ENCODE measurements at regions not wholly inside any gene's neighbourhood (a gene's known extent, or its start where the extent isn't known, plus 50 kb on each side); places are given as distances from the start of the nearest gene placed in this dataset.

- no peak for TF ChIP-seq CTCF (IDR thresholded peaks at IDR 0.05)
- H3K36me3 Mint-ChIP-seq (ENCODE audit: low read depth): peaks cover 2% of the 10 kb centered on the region
- H3K4me1 Mint-ChIP-seq (ENCODE audit: low read depth): peaks cover 6% of the 10 kb centered on the region
- no peak for DNase-seq (ENCODE audit: low spot score)
- no peak overlapping the region for H3K27ac Mint-ChIP-seq (ENCODE audit: unreplicated experiment)
- no peak overlapping the region for H3K4me3 Mint-ChIP-seq (ENCODE audit: unreplicated experiment)
- H3K27me3 Mint-ChIP-seq (ENCODE audit: low read depth): peaks cover 10% of the 10 kb centered on the region
- peaks cover 9% of the 10 kb centered on the region for H3K9me3 Mint-ChIP-seq (ENCODE audit: low read depth)
Measured at GRCh38 chr10:61319386-61320256, 133.6 kb downstream of the TMEM26 start.

GRCh38 chr10:61318429-61318828 is 134.8 kb downstream of the TMEM26 start:
- DNase-seq (ENCODE audit: low spot score): no peak
- Mint-ChIP-seq H3K9me3 (ENCODE audit: low read depth) (peaks cover 9% of the 10 kb centered on the region), H3K4me1 (ENCODE audit: low read depth) (peaks cover 8% of the 10 kb centered on the region), H3K27ac (ENCODE audit: unreplicated experiment) (no peak overlapping the region), H3K27me3 (ENCODE audit: low read depth) (peaks cover 7% of the 10 kb centered on the region), H3K4me3 (ENCODE audit: unreplicated experiment) (no peak overlapping the region), H3K36me3 (ENCODE audit: low read depth) (peaks cover 2% of the 10 kb centered on the region)
- TF ChIP-seq CTCF (IDR thresholded peaks at IDR 0.05): no peak

GRCh38 chr10:61317706-61318105 is 135.5 kb downstream of the TMEM26 start:
- no peak for DNase-seq (ENCODE audit: low spot score)
- Mint-ChIP-seq H3K4me1 (ENCODE audit: low read depth) (peaks cover 8% of the 10 kb centered on the region), H3K36me3 (ENCODE audit: low read depth) (peaks cover 2% of the 10 kb centered on the region), H3K9me3 (ENCODE audit: low read depth) (peaks cover 9% of the 10 kb centered on the region), H3K27me3 (ENCODE audit: low read depth) (peaks cover 6% of the 10 kb centered on the region), H3K4me3 (ENCODE audit: unreplicated experiment) (no peak overlapping the region), H3K27ac (ENCODE audit: unreplicated experiment) (no peak overlapping the region)
- TF ChIP-seq CTCF (IDR thresholded peaks at IDR 0.05): no peak

- H3K36me3 Mint-ChIP-seq (ENCODE audit: low read depth): peaks cover 2% of the 10 kb centered on the region
- no peak overlapping the region for H3K4me3 Mint-ChIP-seq (ENCODE audit: unreplicated experiment)
- peaks cover 8% of the 10 kb centered on the region for H3K4me1 Mint-ChIP-seq (ENCODE audit: low read depth)
- no peak for DNase-seq (ENCODE audit: low spot score)
- H3K9me3 Mint-ChIP-seq (ENCODE audit: low read depth): peaks cover 12% of the 10 kb centered on the region
- H3K27ac Mint-ChIP-seq (ENCODE audit: unreplicated experiment): no peak overlapping the region
- H3K27me3 Mint-ChIP-seq (ENCODE audit: low read depth): peaks cover 2% of the 10 kb centered on the region
- TF ChIP-seq CTCF (IDR thresholded peaks at IDR 0.05): no peak
Measured at GRCh38 chr10:61316676-61317265, 136.4 kb downstream of the TMEM26 start.

- H3K36me3 Mint-ChIP-seq (ENCODE audit: low read depth): peaks cover 2% of the 10 kb centered on the region
- H3K9me3 Mint-ChIP-seq (ENCODE audit: low read depth): peaks cover 20% of the 10 kb centered on the region
- H3K27ac Mint-ChIP-seq (ENCODE audit: unreplicated experiment): no peak overlapping the region
Measured at GRCh38 chr10:61314273-61314672, 138.9 kb downstream of the TMEM26 start.

More at GRCh38 chr10:61314273-61314672, 138.9 kb downstream of the TMEM26 start:
- peaks cover 8% of the 10 kb centered on the region for H3K4me1 Mint-ChIP-seq (ENCODE audit: low read depth)
- no peak for TF ChIP-seq CTCF (IDR thresholded peaks at IDR 0.05)
- peaks cover 2% of the 10 kb centered on the region for H3K27me3 Mint-ChIP-seq (ENCODE audit: low read depth)
- no peak for DNase-seq (ENCODE audit: low spot score)
- no peak overlapping the region for H3K4me3 Mint-ChIP-seq (ENCODE audit: unreplicated experiment)

Data from chondrocyte (in vitro differentiated cells).